T-helper 9 cell (primary cell): ENCODE measurements at regions not wholly inside any gene's neighbourhood (a gene's known extent, or its start where the extent isn't known, plus 50 kb on each side); places are given as distances from the start of the nearest gene placed in this dataset.

Experiments
- DNase-seq: peaks from one replicate; pipeline ENCODE4 v3.0.0-alpha.2; 2020

GRCh38 chr20:39280875-39281274, 318.7 kb downstream of the DHX35 start:
- no peak for DNase-seq

GRCh38 chr20:39278230-39278788, 316.2 kb downstream of the DHX35 start:
- DNase-seq, result no peak

- no peak for DNase-seq
These were observed 315.0 kb downstream of the DHX35 start for GRCh38 chr20:39277185-39277584.

- DNase-seq, result no peak
These were observed 308.9 kb downstream of the DHX35 start for GRCh38 chr20:39270837-39271604.

GRCh38 chr20:39269493-39270217, 307.5 kb downstream of the DHX35 start:
- DNase-seq, result no peak

GRCh38 chr20:39268981-39269461, 306.9 kb downstream of the DHX35 start:
- peak; percentile 3 for DNase-seq

- no peak for DNase-seq
These were observed 306.4 kb downstream of the DHX35 start for GRCh38 chr20:39268491-39268951.

GRCh38 chr20:39266989-39267388, 304.8 kb downstream of the DHX35 start:
- DNase-seq, result no peak

- DNase-seq, result peak; percentile 21
These were observed 302.5 kb downstream of the DHX35 start for GRCh38 chr20:39264506-39265172.

GRCh38 chr20:39263076-39263475, 300.9 kb downstream of the DHX35 start:
- no peak for DNase-seq

- no peak for DNase-seq
These were observed 297.7 kb downstream of the DHX35 start for GRCh38 chr20:39259808-39260207.

- DNase-seq, result no peak
These were observed 297.1 kb downstream of the DHX35 start for GRCh38 chr20:39259010-39259803.

- no peak for DNase-seq
These were observed 296.1 kb downstream of the DHX35 start for GRCh38 chr20:39258253-39258652.

- no peak for DNase-seq
These were observed 291.1 kb downstream of the DHX35 start for GRCh38 chr20:39253051-39253755.

- DNase-seq, result no peak
These were observed 289.9 kb downstream of the DHX35 start for GRCh38 chr20:39252035-39252434.

GRCh38 chr20:39249798-39250197, 287.7 kb downstream of the DHX35 start:
- DNase-seq, result no peak

- DNase-seq, result no peak
These were observed 286.8 kb downstream of the DHX35 start for GRCh38 chr20:39248862-39249485.

GRCh38 chr20:39248171-39248861, 286.2 kb downstream of the DHX35 start:
- no peak for DNase-seq

GRCh38 chr20:39246436-39246835, 284.3 kb downstream of the DHX35 start:
- DNase-seq, result no peak

- DNase-seq, result no peak
These were observed 283.7 kb downstream of the DHX35 start for GRCh38 chr20:39245685-39246311.
